ENCODE measurements at regions not wholly inside any gene's neighbourhood (a gene's known extent, or its start where the extent isn't known, plus 50 kb on each side); places are given as distances from the start of the nearest gene placed in this dataset.

GRCh38 chr10:42491801-42492200 is 146.6 kb downstream of the ZNF33B start:
- Histone ChIP-seq H3K27ac (ENCODE audit: low read depth, low read length) (no peak overlapping the region), H3K9ac (ENCODE audit: extremely low read depth, low read length, poor library complexity, severe bottlenecking) (no peak overlapping the region), H3K4me3 (ENCODE audit: low read length) (no peak overlapping the region), H3K4me1 (ENCODE audit: control insufficient read depth, insufficient read depth, low read length) (no peaks in the 10 kb centered on the region), H3K27me3 (ENCODE audit: control insufficient read depth, insufficient read depth, low read length, poor library complexity, severe bottlenecking) (no peaks in the 10 kb centered on the region), H3K36me3 (ENCODE audit: control insufficient read depth, insufficient read depth, low read length) (no peaks in the 10 kb centered on the region), H3K9me3 (ENCODE audit: control insufficient read depth, low read length) (peaks cover 77% of the 10 kb centered on the region)
- Mint-ChIP-seq H3K4me3 (no peak overlapping the region), H3K27me3 (ENCODE audit: insufficient read depth) (no peaks in the 10 kb centered on the region), H3K36me3 (ENCODE audit: low read depth) (no peaks in the 10 kb centered on the region), H3K4me1 (no peaks in the 10 kb centered on the region), H3K9me3 (peaks cover 99% of the 10 kb centered on the region), H3K27ac (no peak overlapping the region)
- TF ChIP-seq CTCF (conservative IDR thresholded peaks at IDR 0.05): no peak
- no peak for DNase-seq
- 84 to 93% methylated on average over 2 to 3 of the region's 3 CpGs for WGBS, 2 experiments (ENCODE audit: insufficient coverage in 1 of 2, insufficient read length in 1 of 2)

- Histone ChIP-seq H3K9ac (ENCODE audit: extremely low read depth, low read length, poor library complexity, severe bottlenecking) (no peak overlapping the region), H3K4me3 (ENCODE audit: low read length) (no peak overlapping the region), H3K27me3 (ENCODE audit: control insufficient read depth, insufficient read depth, low read length, poor library complexity, severe bottlenecking) (no peaks in the 10 kb centered on the region), H3K4me1 (ENCODE audit: control insufficient read depth, insufficient read depth, low read length) (no peaks in the 10 kb centered on the region), H3K27ac (ENCODE audit: low read depth, low read length) (no peak overlapping the region), H3K9me3 (ENCODE audit: control insufficient read depth, low read length) (peaks cover 84% of the 10 kb centered on the region), H3K36me3 (ENCODE audit: control insufficient read depth, insufficient read depth, low read length) (no peaks in the 10 kb centered on the region)
- no peak overlapping the region for H3K4me3 Mint-ChIP-seq
- H3K9me3 Mint-ChIP-seq: peaks cover 99% of the 10 kb centered on the region
- DNase-seq: no peak
- no peak overlapping the region for H3K27ac Mint-ChIP-seq
- WGBS, 2 experiments (ENCODE audit: insufficient coverage in 1 of 2, insufficient read length in 1 of 2): 40 to 79% methylated on average over 1 to 2 of the region's 2 CpGs
- no peaks in the 10 kb centered on the region for H3K4me1 Mint-ChIP-seq
- no peaks in the 10 kb centered on the region for H3K27me3 Mint-ChIP-seq (ENCODE audit: insufficient read depth)
- H3K36me3 Mint-ChIP-seq (ENCODE audit: low read depth): no peaks in the 10 kb centered on the region
- no peak for TF ChIP-seq CTCF (conservative IDR thresholded peaks at IDR 0.05)
These were observed 147.3 kb downstream of the ZNF33B start for GRCh38 chr10:42491001-42491592.

GRCh38 chr10:42490368-42490767 is 148.0 kb downstream of the ZNF33B start:
- H3K4me1 Mint-ChIP-seq: no peaks in the 10 kb centered on the region
- H3K9me3 Mint-ChIP-seq: peaks cover 99% of the 10 kb centered on the region
- H3K4me3 ChIP-seq (ENCODE audit: low read length): no peak overlapping the region
- no peaks in the 10 kb centered on the region for H3K27me3 ChIP-seq (ENCODE audit: control insufficient read depth, insufficient read depth, low read length, poor library complexity, severe bottlenecking)
- DNase-seq: no peak
- peaks cover 88% of the 10 kb centered on the region for H3K9me3 ChIP-seq (ENCODE audit: control insufficient read depth, low read length)
- no peaks in the 10 kb centered on the region for H3K36me3 ChIP-seq (ENCODE audit: control insufficient read depth, insufficient read depth, low read length)
- 33% methylated on average over 1 of the region's 1 CpG; no CpG with 5 or more reads in 1 of the 2 experiments for WGBS, 2 experiments (ENCODE audit: insufficient coverage in 1 of 2, insufficient read length in 1 of 2)
- H3K27ac Mint-ChIP-seq: no peak overlapping the region
- no peak overlapping the region for H3K27ac ChIP-seq (ENCODE audit: low read depth, low read length)
- no peak overlapping the region for H3K4me3 Mint-ChIP-seq
- no peaks in the 10 kb centered on the region for H3K4me1 ChIP-seq (ENCODE audit: control insufficient read depth, insufficient read depth, low read length)
- no peak for TF ChIP-seq CTCF (conservative IDR thresholded peaks at IDR 0.05)
- no peaks in the 10 kb centered on the region for H3K36me3 Mint-ChIP-seq (ENCODE audit: low read depth)
- H3K27me3 Mint-ChIP-seq (ENCODE audit: insufficient read depth): no peaks in the 10 kb centered on the region
- H3K9ac ChIP-seq (ENCODE audit: extremely low read depth, low read length, poor library complexity, severe bottlenecking): no peak overlapping the region
